Esophagus muscularis mucosa (tissue), 4 donors: ENCODE measurements at regions not wholly inside any gene's neighbourhood (a gene's known extent, or its start where the extent isn't known, plus 50 kb on each side); places are given as distances from the start of the nearest gene placed in this dataset.

Experiments
- DNase-seq: peaks from one replicate; pipeline ENCODE4 v3.0.0-alpha.2; 2017; ENCODE audit errors: extremely low spot score
- H3K27ac ChIP-seq, 4 donors: fragments of 200-600 bp; sonication (generic); replicated peaks in 1 of 4; 1 replicate in 3 of 4; 2 replicates in 1 of 4; pipeline ENCODE4 v1.5.1; 2016 to 2019; ENCODE audit warnings: mild to moderate bottlenecking in 1 of 4
- H3K27me3 ChIP-seq, 4 donors: fragments of 200-600 bp; sonication (generic); one replicate each; pipeline versions ENCODE4 v1.5.1 to v1.6.0; 2016 to 2019
- H3K36me3 ChIP-seq, 4 donors: fragments of 200-600 bp; sonication (generic); one replicate each; pipeline ENCODE4 v1.5.1; 2016 to 2019
- H3K4me1 ChIP-seq, 4 donors: fragments of 200-600 bp; sonication (generic); one replicate each; pipeline ENCODE4 v1.5.1; 2016 to 2019
- H3K4me3 ChIP-seq, 4 donors: fragments of 200-600 bp; sonication (generic); 1 replicate in 2 of 4; 2 replicates in 2 of 4; pipeline ENCODE4 v1.5.1; 2016 to 2019; ENCODE audit warnings: mild to moderate bottlenecking in 4 of 4, moderate library complexity in 1 of 4
- H3K9me3 ChIP-seq, 4 donors: fragments of 200-600 bp; sonication (generic); 1 replicate in 3 of 4; 2 replicates in 1 of 4; pipeline ENCODE4 v1.5.1; 2016 to 2019
- EP300 ChIP-seq: sonication (generic); formaldehyde crosslinking; IDR thresholded peaks from one replicate; pipeline ENCODE4 v1.6.1; 2017; ENCODE audit warnings: antibody characterized with exemption
- POLR2A ChIP-seq: fragments of 450-650 bp; IDR thresholded peaks from one replicate; pipeline ENCODE4 v1.6.1; 2017; ENCODE audit warnings: antibody characterized with exemption, moderate library complexity, mild to moderate bottlenecking, low read depth
- POLR2AphosphoS5 ChIP-seq, 2 donors: sonication (generic); formaldehyde crosslinking; IDR thresholded peaks; one replicate each; pipeline ENCODE4 v1.6.1; 2017; ENCODE audit warnings: antibody characterized with exemption in 2 of 2
- WGBS: methylation state at CpG from one replicate; pipeline ENCODE4 v1.1.5; 2018; 5-methylcytosine and 5-hydroxymethylcytosine counted together
- intact Hi-C: fragments of 100-400 bp; cut with DNase I; formaldehyde crosslinking; loops from one replicate; pipeline ENCODE4 v1.15.1; 2023
- TF ChIP-seq, protein P1 (sequence below), 3 experiments: fragments of 200-600 bp in 2 of 3; fragments of 450-650 bp in 1 of 3; sonication (generic) in 2 of 3; IDR thresholded peaks; one replicate each; pipeline ENCODE4 v1.5.1; 2017 to 2019; ENCODE audit warnings: antibody characterized with exemption in 3 of 3, mild to moderate bottlenecking in 2 of 3, moderate library complexity in 1 of 3

DNA sequence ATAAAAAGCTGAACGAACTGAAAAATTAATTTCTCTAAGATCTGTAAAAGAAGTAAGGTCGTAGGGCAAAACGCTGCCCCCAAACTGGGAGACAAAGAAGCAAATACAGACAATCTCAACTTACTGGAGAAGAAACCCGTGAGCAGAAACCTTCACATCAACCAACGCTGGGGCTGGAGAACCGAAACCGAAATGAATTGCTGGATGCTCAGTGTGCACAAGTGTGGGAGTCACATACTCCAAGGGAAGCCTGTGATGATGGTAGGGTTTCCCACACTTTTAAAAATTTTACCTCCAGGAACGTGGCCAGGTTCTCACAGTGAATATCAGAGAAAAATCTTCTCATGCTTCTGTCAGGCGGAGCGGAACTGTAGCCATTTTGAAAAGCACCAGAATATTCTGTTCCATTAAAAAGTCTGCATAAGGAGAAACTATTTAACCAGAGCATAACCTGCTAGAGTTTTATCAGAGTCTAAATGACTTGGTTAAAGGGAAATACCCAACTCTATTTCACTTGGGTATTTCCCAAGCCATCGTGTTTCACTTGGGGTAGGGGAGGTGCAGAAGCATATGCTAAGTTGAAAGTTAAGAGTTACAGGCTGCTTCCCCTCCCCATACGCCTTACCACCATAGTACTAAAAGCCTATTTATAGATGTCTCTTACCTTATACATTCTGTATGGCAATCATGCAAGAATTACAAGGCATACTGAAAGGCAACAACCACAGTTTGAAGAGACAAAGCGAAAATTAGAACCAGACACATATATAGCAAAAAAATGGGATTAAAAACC lies 110.5 kb upstream of the SLITRK1 start:
- no peak for TF ChIP-seq POLR2AphosphoS5 (IDR thresholded peaks at IDR 0.05)
- no peak for TF ChIP-seq EP300
- no peak for TF ChIP-seq POLR2A
- 87% methylated on average over 13 of the region's 13 CpGs for WGBS

DNA sequence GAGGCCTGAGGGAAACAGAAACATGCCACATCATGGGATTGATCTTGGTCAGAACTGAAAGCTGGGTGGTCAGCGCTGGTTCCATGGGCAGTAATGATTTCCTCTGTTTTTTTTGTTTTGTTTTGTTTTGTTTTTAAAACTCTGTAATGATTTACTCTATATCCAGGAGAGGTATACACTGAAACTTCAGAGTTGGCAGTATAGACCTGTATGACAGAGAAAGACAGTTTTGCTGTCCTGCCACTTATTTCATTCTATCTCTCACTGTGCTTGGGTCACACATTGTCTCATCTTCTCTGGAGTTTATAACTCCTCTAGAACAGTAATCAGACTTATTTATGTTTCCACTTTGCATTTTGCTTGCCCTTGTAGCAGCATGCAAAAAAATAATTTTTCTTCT lies 105.1 kb upstream of the SLITRK1 start:
- Histone ChIP-seq H3K4me1 (no peaks in the 10 kb centered on the region), H3K27ac (no peak overlapping the region)
- intact Hi-C loops, result no loop called here

More for the DNA sequence above, 110.5 kb upstream of the SLITRK1 start:
- Histone ChIP-seq H3K27me3 (no peaks in the 10 kb centered on the region), H3K4me1 (no peaks in the 10 kb centered on the region), H3K27ac (no peak overlapping the region), H3K36me3 (no peaks in the 10 kb centered on the region), H3K4me3 (no peak overlapping the region), H3K9me3 (no peaks in the 10 kb centered on the region)
- intact Hi-C loops, result no loop called here
- no peak for DNase-seq

DNA sequence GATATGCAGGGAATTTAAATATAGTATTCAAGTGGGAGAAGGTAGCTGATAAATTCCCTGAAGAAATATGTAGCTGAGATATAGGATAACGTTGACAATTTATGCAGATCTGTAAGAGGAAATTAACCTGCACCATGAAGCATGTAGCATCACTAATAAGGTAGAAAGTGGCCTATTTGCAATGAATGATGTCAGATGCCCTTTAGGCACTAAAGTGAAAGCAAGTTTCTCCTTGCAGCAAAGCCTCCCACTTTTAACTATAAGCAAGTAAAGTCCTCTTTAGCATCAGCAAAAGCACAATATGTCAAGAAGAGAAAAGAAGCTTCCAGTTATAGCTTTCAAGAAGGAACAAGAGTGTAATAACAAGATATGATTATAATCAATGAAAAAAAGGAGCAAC lies 102.5 kb upstream of the SLITRK1 start:
- no peak overlapping the region for H3K27ac ChIP-seq
- TF ChIP-seq, protein P1, sequence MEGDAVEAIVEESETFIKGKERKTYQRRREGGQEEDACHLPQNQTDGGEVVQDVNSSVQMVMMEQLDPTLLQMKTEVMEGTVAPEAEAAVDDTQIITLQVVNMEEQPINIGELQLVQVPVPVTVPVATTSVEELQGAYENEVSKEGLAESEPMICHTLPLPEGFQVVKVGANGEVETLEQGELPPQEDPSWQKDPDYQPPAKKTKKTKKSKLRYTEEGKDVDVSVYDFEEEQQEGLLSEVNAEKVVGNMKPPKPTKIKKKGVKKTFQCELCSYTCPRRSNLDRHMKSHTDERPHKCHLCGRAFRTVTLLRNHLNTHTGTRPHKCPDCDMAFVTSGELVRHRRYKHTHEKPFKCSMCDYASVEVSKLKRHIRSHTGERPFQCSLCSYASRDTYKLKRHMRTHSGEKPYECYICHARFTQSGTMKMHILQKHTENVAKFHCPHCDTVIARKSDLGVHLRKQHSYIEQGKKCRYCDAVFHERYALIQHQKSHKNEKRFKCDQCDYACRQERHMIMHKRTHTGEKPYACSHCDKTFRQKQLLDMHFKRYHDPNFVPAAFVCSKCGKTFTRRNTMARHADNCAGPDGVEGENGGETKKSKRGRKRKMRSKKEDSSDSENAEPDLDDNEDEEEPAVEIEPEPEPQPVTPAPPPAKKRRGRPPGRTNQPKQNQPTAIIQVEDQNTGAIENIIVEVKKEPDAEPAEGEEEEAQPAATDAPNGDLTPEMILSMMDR (IDR thresholded peaks at IDR 0.05), result no peak
- no peak for TF ChIP-seq EP300
- H3K9me3 ChIP-seq, result no peaks in the 10 kb centered on the region
- H3K4me3 ChIP-seq, result no peak overlapping the region
- intact Hi-C loops, result no loop called here
- H3K27me3 ChIP-seq, result no peaks in the 10 kb centered on the region
- H3K36me3 ChIP-seq, result no peaks in the 10 kb centered on the region
- no peak for DNase-seq
- no peaks in the 10 kb centered on the region for H3K4me1 ChIP-seq
- WGBS, result 65% methylated on average over 1 of the region's 1 CpG

More for the DNA sequence above, 105.1 kb upstream of the SLITRK1 start:
- TF ChIP-seq, protein P1 (IDR thresholded peaks at IDR 0.05), result no peak
- TF ChIP-seq EP300 (no peak), POLR2A (no peak), POLR2AphosphoS5 (IDR thresholded peaks at IDR 0.05) (no peak)
- Histone ChIP-seq H3K9me3 (no peaks in the 10 kb centered on the region), H3K27me3 (no peaks in the 10 kb centered on the region), H3K36me3 (no peaks in the 10 kb centered on the region), H3K4me3 (no peak overlapping the region)
- DNase-seq, result no peak
- 84% methylated on average over 1 of the region's 1 CpG for WGBS

DNA sequence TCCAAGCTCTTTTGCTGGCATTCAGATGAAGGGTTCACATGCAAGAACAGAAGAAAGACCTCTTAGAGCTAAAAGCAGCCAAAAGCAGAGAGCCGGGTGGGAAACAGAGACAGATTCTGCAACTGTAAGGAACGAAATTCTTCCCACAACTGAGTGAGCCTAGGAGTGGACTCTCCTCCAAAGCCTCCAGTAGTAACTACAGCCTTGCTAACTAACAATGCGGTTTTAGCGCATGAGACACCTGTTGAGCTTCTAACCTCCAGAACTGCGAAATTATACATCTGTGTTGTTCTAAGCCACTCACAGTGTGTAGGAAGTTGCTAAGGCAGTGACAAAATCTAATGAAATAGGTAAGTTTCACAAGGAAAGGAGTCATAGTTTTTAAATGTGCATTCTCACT lies 98.1 kb upstream of the SLITRK1 start:
- WGBS, result 85% methylated on average over 5 of the region's 5 CpGs
- no peak overlapping the region for H3K4me3 ChIP-seq
- H3K27me3 ChIP-seq, result no peaks in the 10 kb centered on the region
- no peak overlapping the region for H3K27ac ChIP-seq
- DNase-seq, result no peak
- no peak for TF ChIP-seq POLR2AphosphoS5 (IDR thresholded peaks at IDR 0.05)
- no peak for TF ChIP-seq EP300
- no peak for TF ChIP-seq POLR2A
- TF ChIP-seq, protein P1 (IDR thresholded peaks at IDR 0.05), result no peak
- H3K4me1 ChIP-seq, result no peaks in the 10 kb centered on the region
- no peaks in the 10 kb centered on the region for H3K36me3 ChIP-seq
- intact Hi-C loops, result no loop called here
- H3K9me3 ChIP-seq, result no peaks in the 10 kb centered on the region

DNA sequence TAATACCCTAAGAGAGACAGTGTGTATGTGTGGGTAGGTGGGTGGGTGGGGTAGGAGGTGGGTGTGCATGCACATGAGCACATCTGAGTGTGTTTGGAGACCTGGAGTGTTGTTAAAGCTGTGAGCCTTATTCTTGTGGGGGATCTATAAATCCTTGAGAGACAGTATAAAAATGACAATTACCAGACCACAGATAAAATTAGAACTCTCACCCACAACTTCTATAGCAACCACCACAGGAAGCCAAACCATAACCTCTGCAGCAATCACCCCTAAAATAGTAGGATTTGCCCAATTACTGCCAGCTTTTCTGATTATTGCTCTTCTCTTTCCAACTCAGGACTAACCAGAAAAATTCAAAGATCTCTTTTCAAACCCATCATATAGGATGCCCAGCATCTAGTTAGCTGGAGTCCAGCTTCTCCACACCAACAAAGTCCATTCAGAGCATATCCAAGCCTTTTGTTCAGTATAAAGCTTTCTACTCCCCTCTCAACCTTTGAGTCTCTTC lies 93.4 kb upstream of the SLITRK1 start:
- H3K4me1 ChIP-seq, result no peaks in the 10 kb centered on the region
- DNase-seq, result no peak
- H3K27me3 ChIP-seq, result no peaks in the 10 kb centered on the region
- no peaks in the 10 kb centered on the region for H3K36me3 ChIP-seq
- intact Hi-C loops, result no loop called here
- no peak overlapping the region for H3K27ac ChIP-seq
- H3K4me3 ChIP-seq, result no peak overlapping the region
- H3K9me3 ChIP-seq, result no peaks in the 10 kb centered on the region
- TF ChIP-seq EP300 (no peak), POLR2A (no peak), POLR2AphosphoS5 (IDR thresholded peaks at IDR 0.05) (no peak)
- TF ChIP-seq, protein P1 (IDR thresholded peaks at IDR 0.05), result no peak
